NCI-H446 (cell line): ENCODE measurements at regions not wholly inside any gene's neighbourhood (a gene's known extent, or its start where the extent isn't known, plus 50 kb on each side); places are given as distances from the start of the nearest gene placed in this dataset.
"Not testable (repeated sequence)": the region's sequence is repeated elsewhere in the genome, so short reads cannot be mapped to it uniquely, and the experiment has no call there.

Experiments used
- DNase-seq, 2 experiments: peaks; one replicate each; lab custom pipeline; 2025; lab: John Stamatoyannopoulos, UW

GRCh38 chr9:745761-746380, 95.6 kb upstream of the DMRT1 start:
- DNase-seq: no peak

- DNase-seq: no peak
Observed at GRCh38 chr9:746661-747434, 94.6 kb upstream of the DMRT1 start.

- DNase-seq: no peak
Observed at GRCh38 chr9:747567-747966, 93.9 kb upstream of the DMRT1 start.

DNA sequence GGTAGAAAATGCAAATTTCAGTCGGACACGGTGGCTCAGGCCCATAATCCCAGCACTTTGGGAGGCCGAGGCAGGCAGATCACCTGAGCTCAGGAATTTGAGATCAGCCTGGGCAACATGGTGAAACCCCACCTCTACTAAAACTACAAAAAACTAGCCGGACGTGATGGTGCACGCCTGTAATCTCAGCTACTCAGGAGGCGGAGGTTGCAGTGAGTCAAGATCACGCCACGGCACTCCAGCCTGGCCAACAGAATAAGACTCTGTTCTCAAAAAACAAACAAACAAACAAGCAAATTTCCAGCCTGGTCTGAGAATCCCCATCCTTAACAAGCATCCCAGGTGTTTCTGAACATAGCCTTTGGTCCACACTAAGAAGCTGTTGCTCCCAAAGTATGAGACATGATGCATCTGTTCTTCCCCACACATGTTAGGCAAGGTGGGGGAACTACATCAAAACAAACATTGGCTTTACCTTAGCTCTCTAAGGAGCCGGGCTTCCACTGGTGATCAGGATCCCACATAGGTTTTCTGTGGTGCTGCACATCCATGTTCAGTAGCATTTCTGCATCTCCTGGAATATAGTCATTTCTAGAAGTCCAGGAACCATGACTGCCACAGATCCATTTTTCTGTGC, 92.5 kb upstream of the DMRT1 start:
- no peak for DNase-seq

- DNase-seq: no peak
Observed at GRCh38 chr9:749716-750115, 91.8 kb upstream of the DMRT1 start.

DNA sequence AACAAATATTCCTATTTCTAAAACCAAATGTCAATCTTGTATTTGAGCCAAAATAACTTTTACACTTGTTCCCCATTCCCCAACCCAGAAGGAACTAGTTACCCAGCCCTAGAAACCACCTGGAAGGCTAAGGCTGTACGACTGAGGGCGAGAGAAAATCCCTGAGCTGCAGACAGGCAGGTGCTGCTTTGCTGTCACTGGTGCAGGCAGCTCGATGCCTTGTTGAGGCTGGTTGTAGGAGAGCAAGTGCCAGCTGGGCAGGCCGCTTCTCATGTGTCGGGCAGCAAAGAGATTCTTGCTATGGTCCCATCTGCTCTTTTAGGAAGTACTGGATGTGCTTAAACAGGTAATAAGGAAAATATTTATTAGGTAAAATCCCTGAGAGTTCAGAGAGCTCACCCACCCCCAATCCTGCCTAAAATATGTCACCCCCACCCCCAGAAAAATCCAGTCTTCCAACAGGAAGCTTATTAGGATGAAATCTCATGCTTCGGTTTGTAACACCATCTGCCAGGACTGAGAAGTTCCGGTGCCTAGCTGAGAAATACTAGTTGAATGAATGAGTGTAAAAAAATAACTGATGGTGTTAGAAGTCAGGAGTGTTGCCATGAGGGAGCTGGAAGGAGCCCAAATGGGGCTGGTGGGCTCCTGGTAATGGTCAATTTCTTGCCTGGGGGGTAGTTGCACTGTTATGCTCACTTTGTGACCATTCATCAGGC, 91.1 kb upstream of the DMRT1 start:
- no peak for DNase-seq

DNA sequence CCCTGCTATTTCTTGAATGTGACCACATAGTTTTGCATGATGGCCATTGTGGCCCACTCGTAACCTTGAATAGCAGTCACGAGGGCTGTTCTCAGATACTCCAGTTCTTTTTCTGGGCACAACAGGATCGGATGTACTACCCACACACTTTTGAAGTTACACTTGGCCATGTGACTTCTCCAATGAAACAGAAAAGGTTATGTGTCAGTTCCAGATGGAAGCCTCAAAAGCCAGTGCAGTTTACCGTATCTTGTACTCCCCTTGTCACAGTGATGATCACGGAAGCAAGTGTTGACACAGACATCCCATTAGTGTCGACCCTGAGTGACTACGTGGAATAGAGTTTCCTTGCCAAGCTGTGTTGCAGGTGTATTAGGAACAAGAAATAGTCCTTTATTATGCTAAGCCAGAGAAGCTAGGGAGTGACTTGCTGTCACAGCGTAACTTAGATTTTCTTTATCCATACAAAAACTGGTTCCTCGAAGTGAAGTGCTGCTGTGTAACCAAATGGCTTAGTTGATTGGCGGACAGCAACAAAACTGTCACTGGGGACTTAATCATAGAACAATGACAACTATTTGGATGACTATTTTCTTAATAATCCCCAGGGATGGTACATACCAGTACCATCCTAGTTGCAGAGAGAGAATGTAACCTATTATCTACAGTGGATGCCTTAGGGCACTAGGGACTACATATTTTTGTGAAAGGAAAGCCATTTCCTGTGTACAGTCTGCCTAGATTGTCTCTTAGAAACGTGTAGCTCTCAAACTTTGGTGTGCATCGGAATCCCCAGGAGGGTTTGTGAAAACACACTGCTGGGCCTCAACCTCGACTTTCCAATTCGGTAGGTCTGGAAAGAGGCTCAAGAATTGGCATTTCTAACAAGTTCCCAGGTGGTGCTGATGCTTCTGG, 90.1 kb upstream of the DMRT1 start:
- DNase-seq: no peak

DNA sequence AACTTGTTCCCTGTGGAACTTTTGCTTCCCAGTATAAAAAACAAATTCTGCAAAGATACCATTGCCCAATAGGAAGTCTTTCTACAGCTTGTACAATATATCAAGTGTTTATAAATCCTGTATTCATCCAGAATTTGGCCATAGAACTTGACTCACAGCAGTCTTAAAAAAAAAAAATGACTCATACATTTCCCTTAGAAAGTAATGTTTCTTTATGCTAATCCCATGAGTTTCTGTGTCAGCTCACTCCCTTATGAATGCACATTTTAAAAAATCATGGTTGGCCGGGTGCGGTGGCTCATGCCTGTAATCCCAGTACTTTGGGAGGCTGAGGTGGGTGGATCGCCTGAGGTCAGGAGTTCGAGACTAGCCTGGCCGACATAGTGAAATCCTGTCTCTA, 89.3 kb upstream of the DMRT1 start:
- no peak for DNase-seq

DNA sequence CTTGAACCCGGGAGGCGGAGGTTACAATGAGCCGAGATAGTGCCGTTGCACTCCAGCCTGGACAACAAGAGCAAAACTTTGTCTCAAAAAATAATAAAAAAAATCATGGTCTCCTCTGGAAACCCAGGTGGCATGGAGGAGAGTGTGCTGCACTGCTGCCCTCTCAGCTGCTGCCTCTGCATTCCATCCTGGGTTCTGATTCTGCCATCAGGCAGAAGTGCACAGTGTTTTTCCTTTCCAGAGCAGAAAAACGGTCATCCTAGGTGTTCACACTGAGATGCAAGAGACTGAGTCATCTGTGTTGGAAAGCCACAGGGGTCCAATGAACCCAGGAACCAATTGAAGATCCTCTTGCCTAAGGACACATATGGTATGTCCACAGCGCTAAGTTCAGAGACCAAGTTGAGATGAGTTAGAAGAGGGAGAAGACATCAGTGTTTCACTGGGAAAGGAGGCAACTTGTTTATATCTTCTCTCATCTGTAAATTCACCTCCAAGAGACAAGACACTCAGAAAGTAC, 88.8 kb upstream of the DMRT1 start:
- DNase-seq: no peak

DNA sequence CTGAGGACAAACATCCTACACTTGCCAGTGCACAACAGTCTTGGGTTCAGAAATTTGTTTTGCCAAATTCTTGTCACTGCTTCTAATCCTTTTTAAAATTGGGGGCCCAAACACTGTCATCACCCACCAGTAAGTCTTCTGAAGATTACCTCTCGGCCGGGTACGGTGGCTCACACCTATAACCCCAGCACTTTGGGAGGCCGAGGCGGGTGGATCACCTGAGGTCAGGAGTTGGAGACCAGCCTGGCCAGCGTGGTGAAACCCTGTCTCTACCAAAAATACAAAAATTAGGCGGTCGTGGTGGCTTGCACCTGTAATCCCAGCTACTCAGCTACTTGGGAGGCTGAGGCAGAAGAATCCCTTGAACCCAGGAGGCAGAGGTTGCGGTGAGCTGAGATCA, 87.8 kb upstream of the DMRT1 start:
- DNase-seq: not testable (repeated sequence)

- DNase-seq: no peak
Observed at GRCh38 chr9:754150-754931, 87.2 kb upstream of the DMRT1 start.

GRCh38 chr9:755454-756381, 85.8 kb upstream of the DMRT1 start:
- DNase-seq: no peak

GRCh38 chr9:757246-757881, 84.1 kb upstream of the DMRT1 start:
- peak in 1 of 2 experiments; percentile 36 for DNase-seq

- DNase-seq: no peak
Observed at GRCh38 chr9:758146-758545, 83.4 kb upstream of the DMRT1 start.

DNA sequence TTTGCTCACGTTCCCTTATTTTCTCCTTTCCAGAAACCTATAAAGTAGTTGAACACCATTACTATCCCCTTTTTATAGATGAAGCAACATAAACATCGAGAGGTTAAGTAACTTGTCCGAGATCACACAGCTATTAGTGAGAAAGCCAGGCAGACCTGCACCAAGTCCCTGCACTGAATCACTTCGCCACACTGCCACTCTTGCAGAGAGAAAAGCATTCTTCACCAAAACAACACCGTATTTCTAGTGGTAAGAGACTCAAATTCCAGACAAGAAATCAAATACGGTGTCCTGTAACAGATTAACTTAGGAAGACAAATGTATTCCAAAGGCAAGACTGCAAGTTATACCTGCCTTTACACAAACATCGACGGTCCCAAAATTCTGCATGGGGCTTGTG, 82.0 kb upstream of the DMRT1 start:
- DNase-seq: no peak

- DNase-seq: no peak
Observed at GRCh38 chr9:759983-760736, 81.3 kb upstream of the DMRT1 start.

DNA sequence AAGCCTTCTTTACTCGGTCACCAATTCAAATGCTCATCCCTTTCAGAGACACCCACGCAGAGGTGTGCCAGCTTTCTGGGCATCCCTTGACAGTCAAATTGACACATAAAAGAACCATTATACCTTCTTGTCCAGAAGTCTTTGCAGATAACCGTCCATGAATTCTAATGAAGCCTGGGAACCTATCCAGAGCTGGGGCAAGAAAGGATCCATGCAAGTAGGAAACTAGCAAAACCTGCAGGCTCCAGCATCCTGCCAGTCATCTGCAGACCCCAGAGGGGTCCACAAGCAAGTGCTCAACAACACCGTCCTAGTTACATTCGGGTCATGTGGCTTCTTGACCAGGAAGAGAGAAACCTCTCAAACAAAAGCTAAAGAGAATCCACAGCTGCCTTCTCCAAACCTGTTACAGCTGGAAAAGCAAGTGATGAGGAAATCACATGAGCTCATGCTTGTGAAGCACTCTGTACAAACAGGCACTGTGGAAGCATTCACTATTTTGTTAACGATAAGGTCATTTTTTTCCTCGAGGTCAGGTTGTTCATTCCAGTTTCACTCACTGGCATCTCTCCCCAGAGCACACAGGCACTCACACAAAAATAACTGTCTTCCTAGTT, 80.2 kb upstream of the DMRT1 start:
- DNase-seq: no peak
